ENCODE measurements at regions not wholly inside any gene's neighbourhood (a gene's known extent, or its start where the extent isn't known, plus 50 kb on each side); places are given as distances from the start of the nearest gene placed in this dataset.

DNA sequence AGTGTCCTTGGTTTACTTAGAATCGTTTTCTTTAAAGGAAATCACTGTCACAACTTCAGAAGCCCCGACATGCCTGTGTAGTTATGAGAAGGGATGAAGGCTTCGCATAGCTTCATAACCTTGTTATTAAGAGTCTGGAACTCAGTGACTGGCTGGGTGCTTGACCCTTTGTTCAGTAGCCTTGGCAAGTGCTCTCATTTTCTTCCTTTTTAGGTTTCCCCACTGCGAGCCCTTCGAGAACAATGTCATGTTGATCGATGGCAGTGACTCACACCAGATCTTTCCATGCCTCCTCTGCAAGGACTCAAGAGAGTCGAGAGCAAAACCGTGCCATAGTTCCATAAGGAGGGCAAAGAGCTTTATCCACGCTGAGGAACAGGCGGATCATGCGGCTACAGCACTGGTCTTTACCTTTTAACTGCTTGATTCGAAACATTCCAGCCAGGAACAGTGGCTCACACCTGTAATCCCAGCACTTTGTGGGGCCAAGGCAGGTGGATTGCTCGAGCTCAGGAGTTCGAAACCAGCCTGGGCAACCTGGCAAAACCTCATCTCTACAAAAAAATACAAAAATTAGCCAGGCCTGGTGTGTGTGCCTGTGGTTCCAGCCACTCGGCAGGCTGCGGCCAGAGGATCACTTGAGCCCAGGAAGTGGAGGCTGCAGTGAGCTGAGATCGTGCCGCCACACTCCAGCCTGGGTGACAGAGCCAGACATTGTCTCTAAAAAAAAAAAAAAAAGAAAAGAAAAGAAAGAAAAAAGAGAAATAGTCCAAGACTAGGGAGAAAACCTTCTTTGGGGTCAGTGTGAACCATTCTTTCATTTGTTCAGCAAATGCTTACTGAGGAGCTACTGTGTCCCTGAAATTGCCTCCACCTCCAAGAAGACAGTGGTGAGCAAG, 95.4 kb upstream of the ERRFI1 start (continued):
- TF ChIP-seq BACH1 (IDR thresholded peaks at IDR 0.05; ENCODE audit: low read length) = no peak
- TF ChIP-seq KDM1A (IDR thresholded peaks at IDR 0.05; ENCODE audit: borderline replicate concordance, low read length) = no peak
- TF ChIP-seq SP1 (IDR thresholded peaks at IDR 0.05; ENCODE audit: low read depth, low read length) = no peak
- TF ChIP-seq CTBP2 (IDR thresholded peaks at IDR 0.05; ENCODE audit: borderline replicate concordance, insufficient read depth, insufficient read length, low read length) = no peak
- no peak for TF ChIP-seq RXRA (IDR thresholded peaks at IDR 0.05; ENCODE audit: insufficient read depth, low read depth, low read length)
- TF ChIP-seq HDAC6 (IDR thresholded peaks at IDR 0.05; ENCODE audit: low read depth, low read length) = no peak

All from H1 (cell line).